Mesenchymal stem cell (in vitro differentiated cells and primary cell): ENCODE measurements at regions not wholly inside any gene's neighbourhood (a gene's known extent, or its start where the extent isn't known, plus 50 kb on each side); places are given as distances from the start of the nearest gene placed in this dataset.

Source experiments
- DNase-seq: peaks from one replicate; pipeline ENCODE4 v3.0.0-alpha.2; 2013
- H2AFZ ChIP-seq: one replicate; pipeline ENCODE4 v1.6.1; 2013; ENCODE audit warnings: low read depth, mild to moderate bottlenecking, control low read depth, inconsistent platforms, low read length, moderate library complexity
- H2AK5ac ChIP-seq: 2 replicates; pipeline ENCODE4 v1.6.1; 2013; ENCODE audit warnings: low read length, moderate library complexity, mild to moderate bottlenecking, inconsistent platforms; ENCODE audit not compliant: severe bottlenecking
- H2BK120ac ChIP-seq: one replicate; pipeline ENCODE4 v1.6.1; 2013; ENCODE audit warnings: low read depth, mild to moderate bottlenecking, inconsistent platforms, low read length, moderate library complexity
- H2BK12ac ChIP-seq, 2 experiments: one replicate each; pipeline ENCODE4 v1.6.1; 2013; ENCODE audit warnings: inconsistent platforms in 2 of 2, low read length in 2 of 2, mild to moderate bottlenecking in 2 of 2, moderate library complexity in 2 of 2, control low read depth in 1 of 2
- H2BK15ac ChIP-seq: one replicate; pipeline ENCODE4 v1.6.1; 2013; ENCODE audit warnings: mild to moderate bottlenecking, low read depth, inconsistent platforms; ENCODE audit not compliant: poor library complexity, severe bottlenecking
- H2BK5ac ChIP-seq: 2 replicates; pipeline ENCODE4 v1.6.1; 2013; ENCODE audit warnings: low read depth, mild to moderate bottlenecking, low read length, control low read depth, inconsistent platforms; ENCODE audit not compliant: poor library complexity, severe bottlenecking
- H3K14ac ChIP-seq, 2 experiments: one replicate each; pipeline ENCODE4 v1.6.1; 2013; ENCODE audit warnings: inconsistent platforms in 2 of 2, low read length in 2 of 2, control low read depth in 1 of 2, mild to moderate bottlenecking in 1 of 2, moderate library complexity in 1 of 2
- H3K18ac ChIP-seq, 2 experiments: one replicate each; pipeline ENCODE4 v1.6.1; 2013; ENCODE audit warnings: inconsistent platforms in 2 of 2, low read length in 2 of 2, control low read depth in 1 of 2, low read depth in 1 of 2, mild to moderate bottlenecking in 1 of 2
- H3K23ac ChIP-seq, 2 experiments: one replicate each; pipeline ENCODE4 v1.6.1; 2013; ENCODE audit warnings: inconsistent platforms in 2 of 2, low read length in 2 of 2, mild to moderate bottlenecking in 2 of 2, moderate library complexity in 2 of 2, control low read depth in 1 of 2
- H3K27ac ChIP-seq: 2 replicates; pipeline ENCODE4 v1.5.1; 2013; ENCODE audit warnings: mild to moderate bottlenecking, moderate library complexity, low read length, control low read depth, inconsistent platforms; ENCODE audit not compliant: poor library complexity, severe bottlenecking
- H3K27me3 ChIP-seq, 2 experiments: 2 replicates each; pipeline versions ENCODE4 v1.6.1 to v1.7.0; 2013; ENCODE audit warnings: low read length in 2 of 2, mild to moderate bottlenecking in 2 of 2, moderate library complexity in 2 of 2, control low read depth in 1 of 2, inconsistent platforms in 1 of 2; ENCODE audit not compliant: control insufficient read depth in 1 of 2, insufficient read depth in 1 of 2
- H3K36me3 ChIP-seq, 2 experiments: 2 replicates each; pipeline versions ENCODE4 v1.6.1 to v1.7.0; 2013; ENCODE audit warnings: low read length in 2 of 2, control low read depth in 1 of 2, inconsistent platforms in 1 of 2, low read depth in 1 of 2, mild to moderate bottlenecking in 1 of 2; ENCODE audit not compliant: insufficient read depth in 2 of 2, control insufficient read depth in 1 of 2
- H3K4ac ChIP-seq, 2 experiments: one replicate each; pipeline ENCODE4 v1.6.1; 2013; ENCODE audit warnings: inconsistent platforms in 2 of 2, low read length in 2 of 2, mild to moderate bottlenecking in 2 of 2, moderate library complexity in 2 of 2, control low read depth in 1 of 2, low read depth in 1 of 2
- H3K4me1 ChIP-seq: 2 replicates; pipeline ENCODE4 v1.6.1; 2013; ENCODE audit warnings: low read depth, low read length, control low read depth; ENCODE audit not compliant: control insufficient read depth, insufficient read depth
- H3K4me2 ChIP-seq: 2 replicates; pipeline ENCODE4 v1.6.1; 2013; ENCODE audit warnings: low read length, mild to moderate bottlenecking, inconsistent platforms; ENCODE audit not compliant: poor library complexity, severe bottlenecking
- H3K4me3 ChIP-seq, 2 experiments: 2 replicates each; pipeline versions ENCODE4 v1.5.1 to v1.7.0; 2013; ENCODE audit warnings: low read length in 2 of 2, mild to moderate bottlenecking in 2 of 2, control low read depth in 1 of 2, low read depth in 1 of 2; ENCODE audit not compliant: insufficient read depth in 1 of 2
- H3K79me1 ChIP-seq: replicated peaks from 2 replicates; pipeline ENCODE4 v1.6.1; 2013; ENCODE audit warnings: mild to moderate bottlenecking, control low read depth, low read length, inconsistent platforms; ENCODE audit not compliant: poor library complexity, severe bottlenecking
- H3K9ac ChIP-seq: 2 replicates; pipeline ENCODE4 v1.7.0; 2013; ENCODE audit warnings: mild to moderate bottlenecking, low read length, moderate library complexity
- H3K9me3 ChIP-seq: 2 replicates; pipeline ENCODE4 v1.7.0; 2013; ENCODE audit warnings: mild to moderate bottlenecking, low read length; ENCODE audit not compliant: control insufficient read depth
- H4K8ac ChIP-seq: one replicate; pipeline ENCODE4 v1.6.1; 2013; ENCODE audit warnings: inconsistent platforms, mild to moderate bottlenecking, low read length, moderate library complexity
- H4K91ac ChIP-seq: one replicate; pipeline ENCODE4 v1.6.1; 2013; ENCODE audit warnings: mild to moderate bottlenecking, low read length, inconsistent platforms
- WGBS: methylation state at CpG from one replicate; pipeline ENCODE4 v1.1.7; 2013; ENCODE audit warnings: mixed read lengths; 5-methylcytosine and 5-hydroxymethylcytosine counted together

GRCh38 chr11:106470230-106470629 lies 392.8 kb downstream of the AASDHPPT start:
- Histone ChIP-seq H4K91ac (no peak overlapping the region), H2BK5ac (no peak overlapping the region), H3K14ac (no peak overlapping the region), H3K9me3 (peaks cover 9% of the 10 kb centered on the region), H2AFZ (no peak overlapping the region), H3K9ac (no peak overlapping the region), H3K36me3 (no peaks in the 10 kb centered on the region), H3K23ac (no peak overlapping the region), H3K4me3 (no peak overlapping the region), H3K4me2 (no peak overlapping the region), H2AK5ac (no peak overlapping the region), H3K79me1 (no peaks in the 10 kb centered on the region), H3K4ac (peak overlapping the region; percentile 13 to 85), H3K4me1 (no peaks in the 10 kb centered on the region), H3K27me3 (no peaks in the 10 kb centered on the region), H2BK15ac (no peak overlapping the region), H4K8ac (peak overlapping the region; percentile 84), H3K27ac (no peak overlapping the region), H2BK12ac (peak overlapping the region; percentile 12 to 94), H2BK120ac (peak overlapping the region; percentile 96), H3K18ac (peak overlapping the region; percentile 11 to 81)
- 98% methylated on average over 2 of the region's 3 CpGs for WGBS
- DNase-seq = no peak

DNA sequence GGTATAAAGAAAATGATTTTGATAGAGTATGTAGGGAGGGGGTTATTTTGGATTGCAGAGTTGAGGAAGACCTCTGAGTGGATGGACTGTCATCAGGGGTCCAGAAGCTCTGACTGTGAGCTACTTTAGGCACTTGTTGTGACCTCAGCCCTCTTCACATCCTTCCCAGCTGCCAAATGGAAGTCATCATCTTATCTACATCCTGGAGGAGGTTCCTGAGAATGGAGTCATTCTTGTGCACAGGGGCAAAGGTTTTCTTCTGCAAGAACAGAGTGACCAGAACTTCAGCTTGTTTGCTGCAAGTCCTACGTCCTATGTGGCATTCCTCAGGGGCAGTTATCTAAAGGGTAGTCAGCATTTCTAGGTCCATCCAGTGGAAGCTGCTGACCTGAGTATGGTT lies 393.8 kb downstream of the AASDHPPT start:
- Histone ChIP-seq H3K4me3 (no peak overlapping the region), H3K18ac (no peak overlapping the region), H2AFZ (no peak overlapping the region), H2BK5ac (no peak overlapping the region), H3K36me3 (no peaks in the 10 kb centered on the region), H3K9ac (no peak overlapping the region), H3K4ac (no peak overlapping the region), H2BK12ac (no peak overlapping the region), H3K79me1 (no peaks in the 10 kb centered on the region), H4K91ac (no peak overlapping the region), H3K4me1 (no peaks in the 10 kb centered on the region), H3K9me3 (peaks cover 9% of the 10 kb centered on the region), H2AK5ac (no peak overlapping the region), H3K23ac (no peak overlapping the region), H4K8ac (no peak overlapping the region), H3K27ac (no peak overlapping the region), H3K4me2 (no peak overlapping the region), H3K14ac (no peak overlapping the region), H2BK15ac (no peak overlapping the region), H2BK120ac (no peak overlapping the region), H3K27me3 (no peaks in the 10 kb centered on the region)
- DNase-seq = peak; percentile 73
- 16% methylated on average over 1 of the region's 1 CpG for WGBS

GRCh38 chr11:106473089-106473722 lies 395.7 kb downstream of the AASDHPPT start:
- no peak overlapping the region for H4K8ac ChIP-seq
- H2BK15ac ChIP-seq = no peak overlapping the region
- no peak overlapping the region for H4K91ac ChIP-seq
- H3K4me1 ChIP-seq = no peaks in the 10 kb centered on the region
- H3K23ac ChIP-seq = no peak overlapping the region
- no peak overlapping the region for H3K18ac ChIP-seq
- DNase-seq = no peak
- no peak overlapping the region for H2AFZ ChIP-seq
- H3K4ac ChIP-seq = no peak overlapping the region
- H2BK120ac ChIP-seq = no peak overlapping the region
- 6% methylated on average over 2 of the region's 2 CpGs for WGBS
- H3K9me3 ChIP-seq = peaks cover 9% of the 10 kb centered on the region
- H3K36me3 ChIP-seq = no peaks in the 10 kb centered on the region
- H2BK5ac ChIP-seq = no peak overlapping the region
- no peak overlapping the region for H3K4me2 ChIP-seq
- no peak overlapping the region for H2BK12ac ChIP-seq
- H3K79me1 ChIP-seq = no peaks in the 10 kb centered on the region
- H3K9ac ChIP-seq = no peak overlapping the region
- H3K27ac ChIP-seq = no peak overlapping the region
- H3K4me3 ChIP-seq = no peak overlapping the region
- no peak overlapping the region for H3K14ac ChIP-seq
- no peak overlapping the region for H2AK5ac ChIP-seq
- H3K27me3 ChIP-seq = no peaks in the 10 kb centered on the region

GRCh38 chr11:106474274-106474673 lies 396.8 kb downstream of the AASDHPPT start:
- DNase-seq = no peak
- Histone ChIP-seq H2BK15ac (no peak overlapping the region), H3K27me3 (no peaks in the 10 kb centered on the region), H3K4me1 (no peaks in the 10 kb centered on the region), H4K8ac (no peak overlapping the region), H2BK120ac (no peak overlapping the region), H3K9me3 (peaks cover 9% of the 10 kb centered on the region), H3K4me2 (no peak overlapping the region), H4K91ac (no peak overlapping the region), H3K18ac (no peak overlapping the region), H3K23ac (no peak overlapping the region), H3K4me3 (no peak overlapping the region), H2BK5ac (no peak overlapping the region), H3K4ac (no peak overlapping the region), H3K27ac (no peak overlapping the region), H3K79me1 (no peaks in the 10 kb centered on the region), H2AK5ac (no peak overlapping the region), H3K14ac (no peak overlapping the region), H2BK12ac (no peak overlapping the region), H2AFZ (no peak overlapping the region), H3K36me3 (no peaks in the 10 kb centered on the region), H3K9ac (no peak overlapping the region)
- WGBS = 100% methylated on average over 2 of the region's 2 CpGs
